GM23248 (cell line): ENCODE measurements at regions not wholly inside any gene's neighbourhood (a gene's known extent, or its start where the extent isn't known, plus 50 kb on each side); places are given as distances from the start of the nearest gene placed in this dataset.

Experiments used
- DNase-seq: peaks from one replicate; pipeline ENCODE4 v3.0.0-alpha.2; 2015
- H2AFZ ChIP-seq: fragments of 200-600 bp; sonication (generic); 2 replicates; pipeline ENCODE4 v1.6.1; 2016; ENCODE audit warnings: antibody characterized with exemption
- H3F3A ChIP-seq: fragments of 200-600 bp; sonication (generic); 2 replicates; pipeline ENCODE4 v1.6.1; 2016; ENCODE audit warnings: mild to moderate bottlenecking, antibody characterized with exemption, mixed run types; ENCODE audit not compliant: insufficient read depth
- H3K27ac ChIP-seq: fragments of 200-600 bp; sonication (generic); 2 replicates; pipeline ENCODE4 v1.5.1; 2016; ENCODE audit warnings: mild to moderate bottlenecking
- H3K27me3 ChIP-seq: fragments of 200-600 bp; sonication (generic); replicated peaks from 2 replicates; pipeline ENCODE4 v1.6.1; 2016; ENCODE audit warnings: mild to moderate bottlenecking; ENCODE audit not compliant: insufficient read depth
- H3K36me3 ChIP-seq: fragments of 200-600 bp; sonication (generic); 2 replicates; pipeline ENCODE4 v1.6.1; 2016; ENCODE audit warnings: low read depth, mild to moderate bottlenecking
- H3K4me1 ChIP-seq: fragments of 200-600 bp; sonication (generic); 2 replicates; pipeline ENCODE4 v1.6.1; 2016; ENCODE audit warnings: mild to moderate bottlenecking; ENCODE audit not compliant: insufficient read depth
- H3K4me2 ChIP-seq: fragments of 200-600 bp; sonication (generic); one replicate; pipeline ENCODE4 v1.6.1; 2016; ENCODE audit warnings: mild to moderate bottlenecking; ENCODE audit not compliant: unreplicated experiment
- H3K4me3 ChIP-seq: fragments of 200-600 bp; sonication (generic); 2 replicates; pipeline ENCODE4 v1.5.1; 2016; ENCODE audit warnings: mild to moderate bottlenecking
- H3K79me2 ChIP-seq: fragments of 200-600 bp; sonication (generic); 2 replicates; pipeline ENCODE4 v1.6.1; 2016; ENCODE audit warnings: mild to moderate bottlenecking; ENCODE audit not compliant: insufficient read depth
- H3K9ac ChIP-seq: fragments of 200-600 bp; sonication (generic); 2 replicates; pipeline ENCODE4 v1.6.1; 2016; ENCODE audit warnings: mild to moderate bottlenecking
- H3K9me2 ChIP-seq: fragments of 200-600 bp; sonication (generic); 2 replicates; pipeline ENCODE4 v1.6.1; 2016; ENCODE audit warnings: mixed run types, mild to moderate bottlenecking, moderate library complexity; ENCODE audit not compliant: insufficient read depth
- H3K9me3 ChIP-seq: fragments of 200-600 bp; sonication (generic); one replicate; pipeline ENCODE4 v1.6.1; 2017; ENCODE audit warnings: low read depth
- H4K20me1 ChIP-seq: fragments of 200-600 bp; sonication (generic); 2 replicates; pipeline ENCODE4 v1.6.0; 2016; ENCODE audit not compliant: insufficient read depth
- EZH2 ChIP-seq: fragments of 200-600 bp; sonication (generic); IDR thresholded peaks from 2 replicates; pipeline ENCODE4 v1.6.1; 2018; ENCODE audit warnings: antibody characterized with exemption, mild to moderate bottlenecking; ENCODE audit not compliant: insufficient read depth, poor library complexity, severe bottlenecking
- EZH2phosphoT487 ChIP-seq: fragments of 200-600 bp; sonication (generic); IDR thresholded peaks from 2 replicates; pipeline ENCODE4 v1.6.1; 2018; ENCODE audit warnings: antibody characterized with exemption, moderate library complexity, mild to moderate bottlenecking, low read depth; ENCODE audit not compliant: insufficient read depth
- WGBS, 2 experiments: methylation state at CpG; one replicate each; pipeline ENCODE4 v1.1.6; 2015 to 2017; ENCODE audit warnings: low lambda C conversion rate in 2 of 2, low coverage in 1 of 2; ENCODE audit errors: missing lambda C conversion rate in 2 of 2; 5-methylcytosine and 5-hydroxymethylcytosine counted together
- in situ Hi-C: fragments of 300-500 bp; cut with MboI; formaldehyde crosslinking; loops from 2 replicates; pipeline ENCODE4 v1.15.0; 2020

- Histone ChIP-seq H3K9me2 (no peaks in the 10 kb centered on the region), H3K27me3 (no peaks in the 10 kb centered on the region), H3F3A (no peaks in the 10 kb centered on the region), H3K4me1 (no peaks in the 10 kb centered on the region), H4K20me1 (no peaks in the 10 kb centered on the region), H3K79me2 (no peaks in the 10 kb centered on the region), H3K9me3 (no peaks in the 10 kb centered on the region), H3K4me2 (no peak overlapping the region), H2AFZ (no peak overlapping the region), H3K36me3 (no peaks in the 10 kb centered on the region), H3K27ac (no peak overlapping the region), H3K4me3 (no peak overlapping the region), H3K9ac (no peak overlapping the region)
- TF ChIP-seq EZH2 (no peak), EZH2phosphoT487 (no peak)
- DNase-seq = no peak
- in situ Hi-C loops = no loop called here
- WGBS, 2 experiments = 12 to 14% methylated on average over 4 of the region's 4 CpGs
These were observed 203.4 kb downstream of the ZNF648 start for GRCh38 chr1:181858135-181858534.
